SH-SY5Y (cell line): ENCODE measurements at regions not wholly inside any gene's neighbourhood (a gene's known extent, or its start where the extent isn't known, plus 50 kb on each side); places are given as distances from the start of the nearest gene placed in this dataset.
A peak's percentile ranks its signal among the peaks of the same experiment; 100 is the strongest.

Source experiments
- GATA2 ChIP-seq: IDR thresholded peaks from 2 replicates; pipeline ENCODE4 v1.6.1; 2011; ENCODE audit warnings: mild to moderate bottlenecking, low read depth, low read length
- GATA3 ChIP-seq: IDR thresholded peaks from 2 replicates; pipeline ENCODE4 v1.6.1; 2011; ENCODE audit warnings: low read depth, mild to moderate bottlenecking, low read length, moderate library complexity

GRCh38 chr1:201731592-201731991, 97.4 kb upstream of the IPO9 start:
- TF ChIP-seq GATA3 (no peak), GATA2 (peak; percentile 96)
